Neural cell (in vitro differentiated cells): ENCODE measurements at regions not wholly inside any gene's neighbourhood (a gene's known extent, or its start where the extent isn't known, plus 50 kb on each side); places are given as distances from the start of the nearest gene placed in this dataset.

Source experiments
- H2AFZ ChIP-seq: fragments of 200-600, 300-800 bp; sonication (generic), shearing (Covaris generic); 2 replicates; pipeline ENCODE4 v1.6.0; 2014; ENCODE audit warnings: low read depth, mild to moderate bottlenecking, antibody characterized with exemption, low read length, moderate library complexity
- H3F3A ChIP-seq: fragments of 200-600 bp; shearing (Covaris generic); 2 replicates; pipeline ENCODE4 v1.6.1; 2016; ENCODE audit warnings: mild to moderate bottlenecking, moderate library complexity, mixed read lengths, antibody characterized with exemption, low read length; ENCODE audit not compliant: insufficient read depth, poor library complexity, severe bottlenecking
- H3K27ac ChIP-seq: fragments of 200-600, 300-800 bp; sonication (generic), shearing (Covaris generic); 2 replicates; pipeline ENCODE4 v1.5.1; 2014; ENCODE audit warnings: mild to moderate bottlenecking, low read length, moderate library complexity
- H3K27me3 ChIP-seq: fragments of 300-800, 200-600 bp; sonication (generic), shearing (Covaris generic); 2 replicates; pipeline ENCODE4 v1.6.0; 2014; ENCODE audit warnings: mild to moderate bottlenecking, low read depth, low read length, moderate library complexity; ENCODE audit not compliant: insufficient read depth
- H3K36me3 ChIP-seq: fragments of 300-800, 200-600 bp; sonication (generic), shearing (Covaris generic); 2 replicates; pipeline ENCODE4 v1.5.1; 2014; ENCODE audit warnings: mild to moderate bottlenecking, antibody characterized with exemption, low read length, moderate library complexity; ENCODE audit not compliant: insufficient read depth
- H3K4me2 ChIP-seq: fragments of 300-800, 200-600 bp; sonication (generic), shearing (Covaris generic); 2 replicates; pipeline ENCODE4 v1.6.0; 2014; ENCODE audit warnings: mild to moderate bottlenecking, low read length
- H3K4me3 ChIP-seq: fragments of 300-800, 200-600 bp; sonication (generic), shearing (Covaris generic); 2 replicates; pipeline ENCODE4 v1.5.1; 2014; ENCODE audit warnings: mild to moderate bottlenecking, low read length, moderate library complexity
- H3K79me2 ChIP-seq: fragments of 200-600 bp; shearing (Covaris generic); replicated peaks from 2 replicates; pipeline ENCODE4 v1.6.0; 2014; ENCODE audit warnings: mild to moderate bottlenecking, low read length, moderate library complexity; ENCODE audit not compliant: insufficient read depth
- H3K9ac ChIP-seq: fragments of 300-800, 200-600 bp; sonication (generic), shearing (Covaris generic); 2 replicates; pipeline ENCODE4 v1.6.1; 2016; ENCODE audit warnings: mild to moderate bottlenecking, low read length, mixed read lengths
- H3K9me2 ChIP-seq: fragments of 200-600 bp; shearing (Covaris generic); 2 replicates; pipeline ENCODE4 v1.6.1; 2016; ENCODE audit warnings: mild to moderate bottlenecking, low read length, mixed read lengths; ENCODE audit not compliant: insufficient read depth
- H3K9me3 ChIP-seq: fragments of 200-600, 300-800 bp; sonication (generic), shearing (Covaris generic); 2 replicates; pipeline ENCODE4 v1.6.1; 2016; ENCODE audit warnings: mild to moderate bottlenecking, mixed run types, low read length, moderate library complexity, mixed read lengths
- H4K20me1 ChIP-seq: fragments of 200-600 bp; shearing (Covaris generic); 2 replicates; pipeline ENCODE4 v1.6.1; 2016; ENCODE audit warnings: mild to moderate bottlenecking, mixed run types; ENCODE audit not compliant: insufficient read depth
- EP300 ChIP-seq: fragments of 450-650 bp; conservative IDR thresholded peaks from 2 replicates; pipeline ENCODE4 v1.6.1; 2014; ENCODE audit warnings: antibody characterized with exemption, mild to moderate bottlenecking, moderate library complexity; ENCODE audit not compliant: poor library complexity, severe bottlenecking
- EZH2 ChIP-seq: fragments of 200-600, 300-800 bp; shearing (Covaris generic), sonication (generic); IDR thresholded peaks from 2 replicates; pipeline ENCODE4 v1.6.1; 2014; ENCODE audit warnings: antibody characterized with exemption, low read length, borderline replicate concordance, mild to moderate bottlenecking; ENCODE audit not compliant: insufficient read depth, poor library complexity, severe bottlenecking
- MXI1 ChIP-seq: fragments of 450-650 bp; conservative IDR thresholded peaks from 2 replicates; pipeline ENCODE4 v1.6.1; 2014; ENCODE audit warnings: antibody characterized with exemption, mild to moderate bottlenecking; ENCODE audit not compliant: poor library complexity, severe bottlenecking
- POLR2AphosphoS5 ChIP-seq: IDR thresholded peaks from 2 replicates; pipeline ENCODE4 v1.6.1; 2012
- RAD21 ChIP-seq: fragments of 450-650 bp; conservative IDR thresholded peaks from 2 replicates; pipeline ENCODE4 v1.6.1; 2014; ENCODE audit warnings: antibody characterized with exemption, mild to moderate bottlenecking, moderate library complexity
- REST ChIP-seq: IDR thresholded peaks from 2 replicates; pipeline ENCODE4 v1.6.1; 2012; ENCODE audit warnings: borderline replicate concordance
- SMC3 ChIP-seq: fragments of 450-650 bp; conservative IDR thresholded peaks from 2 replicates; pipeline ENCODE4 v1.6.1; 2014; ENCODE audit warnings: antibody characterized with exemption, mild to moderate bottlenecking, moderate library complexity; ENCODE audit not compliant: poor library complexity
- TAF1 ChIP-seq: IDR thresholded peaks from 2 replicates; pipeline ENCODE4 v1.6.1; 2012; ENCODE audit warnings: low read depth
- TF ChIP-seq, protein P1 (sequence below): fragments of 450-650 bp; IDR thresholded peaks from 2 replicates; pipeline ENCODE4 v1.5.1; 2014; ENCODE audit warnings: antibody characterized with exemption, mild to moderate bottlenecking, moderate library complexity; ENCODE audit not compliant: poor library complexity, severe bottlenecking

DNA sequence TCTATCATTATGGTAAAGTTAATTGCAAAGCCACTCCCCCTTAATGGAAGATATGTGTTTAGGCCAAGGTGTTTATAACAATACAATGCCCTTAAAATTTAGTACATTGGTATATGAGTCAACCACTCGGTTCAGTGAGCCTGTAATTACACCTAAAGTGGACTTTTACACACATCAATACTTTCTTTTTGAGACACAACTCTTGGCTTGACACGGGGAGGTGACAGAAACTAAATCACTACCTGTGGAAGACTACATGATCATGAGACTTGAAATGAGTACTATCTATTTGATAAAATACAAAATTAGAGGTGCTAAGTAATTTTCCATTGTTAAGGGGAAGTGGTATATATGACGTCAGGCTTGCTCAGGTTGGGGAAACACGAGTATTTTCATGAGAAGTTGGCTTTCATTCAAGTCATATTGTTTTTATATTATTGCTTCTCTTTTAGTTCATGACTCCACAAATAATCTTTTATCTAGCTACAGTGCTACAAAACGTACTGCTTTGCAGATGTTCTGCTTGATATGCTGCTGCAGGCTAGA lies 918.3 kb downstream of the ARAP2 start:
- TF ChIP-seq MXI1 (no peak), EZH2 (no peak), TAF1 (no peak), EP300 (no peak), POLR2AphosphoS5 (no peak), REST (no peak), RAD21 (no peak), SMC3 (no peak)
- TF ChIP-seq, protein P1, sequence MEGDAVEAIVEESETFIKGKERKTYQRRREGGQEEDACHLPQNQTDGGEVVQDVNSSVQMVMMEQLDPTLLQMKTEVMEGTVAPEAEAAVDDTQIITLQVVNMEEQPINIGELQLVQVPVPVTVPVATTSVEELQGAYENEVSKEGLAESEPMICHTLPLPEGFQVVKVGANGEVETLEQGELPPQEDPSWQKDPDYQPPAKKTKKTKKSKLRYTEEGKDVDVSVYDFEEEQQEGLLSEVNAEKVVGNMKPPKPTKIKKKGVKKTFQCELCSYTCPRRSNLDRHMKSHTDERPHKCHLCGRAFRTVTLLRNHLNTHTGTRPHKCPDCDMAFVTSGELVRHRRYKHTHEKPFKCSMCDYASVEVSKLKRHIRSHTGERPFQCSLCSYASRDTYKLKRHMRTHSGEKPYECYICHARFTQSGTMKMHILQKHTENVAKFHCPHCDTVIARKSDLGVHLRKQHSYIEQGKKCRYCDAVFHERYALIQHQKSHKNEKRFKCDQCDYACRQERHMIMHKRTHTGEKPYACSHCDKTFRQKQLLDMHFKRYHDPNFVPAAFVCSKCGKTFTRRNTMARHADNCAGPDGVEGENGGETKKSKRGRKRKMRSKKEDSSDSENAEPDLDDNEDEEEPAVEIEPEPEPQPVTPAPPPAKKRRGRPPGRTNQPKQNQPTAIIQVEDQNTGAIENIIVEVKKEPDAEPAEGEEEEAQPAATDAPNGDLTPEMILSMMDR: no peak
- Histone ChIP-seq H4K20me1 (no peaks in the 10 kb centered on the region), H3F3A (no peaks in the 10 kb centered on the region), H3K4me2 (no peak overlapping the region), H3K4me3 (no peak overlapping the region), H3K27ac (no peak overlapping the region), H3K9ac (no peak overlapping the region), H3K9me2 (no peaks in the 10 kb centered on the region), H3K79me2 (no peaks in the 10 kb centered on the region), H2AFZ (no peak overlapping the region), H3K36me3 (no peaks in the 10 kb centered on the region), H3K9me3 (no peaks in the 10 kb centered on the region), H3K27me3 (no peaks in the 10 kb centered on the region)

- H4K20me1 ChIP-seq: no peaks in the 10 kb centered on the region
- H3K9me2 ChIP-seq: no peaks in the 10 kb centered on the region
- H3K36me3 ChIP-seq: no peaks in the 10 kb centered on the region
- H3K27me3 ChIP-seq: no peaks in the 10 kb centered on the region
- H3K4me3 ChIP-seq: no peak overlapping the region
- H2AFZ ChIP-seq: no peak overlapping the region
- H3K79me2 ChIP-seq: no peaks in the 10 kb centered on the region
- H3K27ac ChIP-seq: no peak overlapping the region
- H3K9me3 ChIP-seq: no peaks in the 10 kb centered on the region
- H3K4me2 ChIP-seq: no peak overlapping the region
- TF ChIP-seq RAD21 (no peak), POLR2AphosphoS5 (no peak), TAF1 (no peak), EP300 (no peak), SMC3 (no peak), REST (no peak), MXI1 (no peak), EZH2 (no peak)
- TF ChIP-seq, protein P1: no peak
- H3F3A ChIP-seq: no peaks in the 10 kb centered on the region
- no peak overlapping the region for H3K9ac ChIP-seq
These were observed 901.5 kb downstream of the ARAP2 start for GRCh38 chr4:35342833-35343232.
